ENCODE measurements at regions not wholly inside any gene's neighbourhood (a gene's known extent, or its start where the extent isn't known, plus 50 kb on each side); places are given as distances from the start of the nearest gene placed in this dataset.

GRCh38 chr11:134552749-134553148, 140.7 kb upstream of the B3GAT1 start:
- Histone ChIP-seq H3K27me3 (ENCODE audit: control insufficient read depth in 5 of 5, insufficient read depth in 4 of 5, low read length in 5 of 5) (no peaks in the 10 kb centered on the region), H3K4me1 (ENCODE audit: control insufficient read depth in 5 of 5, insufficient read depth in 5 of 5, low read length in 5 of 5) (no peaks in the 10 kb centered on the region), H3K9ac (ENCODE audit: low read length in 5 of 5) (no peak overlapping the region), H3K36me3 (ENCODE audit: control insufficient read depth in 5 of 5, insufficient read depth in 5 of 5, low read length in 5 of 5) (no peaks in the 10 kb centered on the region), H3K27ac (ENCODE audit: low read depth, low read length) (no peak overlapping the region), H3K9me3 (ENCODE audit: control insufficient read depth in 5 of 5, low read length in 5 of 5) (no peaks in the 10 kb centered on the region), H3K4me3 (ENCODE audit: low read depth in 1 of 5, low read length in 5 of 5) (no peak overlapping the region)

GRCh38 chr11:134545521-134545920, 133.5 kb upstream of the B3GAT1 start:
- Histone ChIP-seq H3K27ac (ENCODE audit: low read depth, low read length) (no peak overlapping the region), H3K27me3 (ENCODE audit: control insufficient read depth in 5 of 5, insufficient read depth in 4 of 5, low read length in 5 of 5) (no peaks in the 10 kb centered on the region), H3K4me1 (ENCODE audit: control insufficient read depth in 5 of 5, insufficient read depth in 5 of 5, low read length in 5 of 5) (no peaks in the 10 kb centered on the region), H3K36me3 (ENCODE audit: control insufficient read depth in 5 of 5, insufficient read depth in 5 of 5, low read length in 5 of 5) (no peaks in the 10 kb centered on the region), H3K9me3 (ENCODE audit: control insufficient read depth in 5 of 5, low read length in 5 of 5) (peaks cover 0 to 4% (median 2%) of the 10 kb centered on the region in 5 donors), H3K9ac (ENCODE audit: low read length in 5 of 5) (no peak overlapping the region), H3K4me3 (ENCODE audit: low read depth in 1 of 5, low read length in 5 of 5) (no peak overlapping the region)

GRCh38 chr11:134544095-134544815, 132.2 kb upstream of the B3GAT1 start:
- Histone ChIP-seq H3K36me3 (ENCODE audit: control insufficient read depth in 5 of 5, insufficient read depth in 5 of 5, low read length in 5 of 5) (no peaks in the 10 kb centered on the region), H3K4me1 (ENCODE audit: control insufficient read depth in 5 of 5, insufficient read depth in 5 of 5, low read length in 5 of 5) (no peaks in the 10 kb centered on the region), H3K9ac (ENCODE audit: low read length in 5 of 5) (no peak overlapping the region), H3K27ac (ENCODE audit: low read depth, low read length) (no peak overlapping the region), H3K27me3 (ENCODE audit: control insufficient read depth in 5 of 5, insufficient read depth in 4 of 5, low read length in 5 of 5) (peaks cover 0 to 2% (median 0%) of the 10 kb centered on the region in 5 donors), H3K4me3 (ENCODE audit: low read depth in 1 of 5, low read length in 5 of 5) (no peak overlapping the region), H3K9me3 (ENCODE audit: control insufficient read depth in 5 of 5, low read length in 5 of 5) (peaks cover 0 to 4% (median 2%) of the 10 kb centered on the region in 5 donors)

GRCh38 chr11:134543645-134544044, 131.6 kb upstream of the B3GAT1 start:
- H3K9me3 ChIP-seq (ENCODE audit: control insufficient read depth in 5 of 5, low read length in 5 of 5) = peaks cover 0 to 4% (median 2%) of the 10 kb centered on the region in 5 donors
- H3K9ac ChIP-seq (ENCODE audit: low read length in 5 of 5) = no peak overlapping the region
- no peak overlapping the region for H3K4me3 ChIP-seq (ENCODE audit: low read depth in 1 of 5, low read length in 5 of 5)
- no peaks in the 10 kb centered on the region for H3K4me1 ChIP-seq (ENCODE audit: control insufficient read depth in 5 of 5, insufficient read depth in 5 of 5, low read length in 5 of 5)
- peaks cover 0 to 6% (median 3%) of the 10 kb centered on the region in 5 donors for H3K27me3 ChIP-seq (ENCODE audit: control insufficient read depth in 5 of 5, insufficient read depth in 4 of 5, low read length in 5 of 5)
- no peaks in the 10 kb centered on the region for H3K36me3 ChIP-seq (ENCODE audit: control insufficient read depth in 5 of 5, insufficient read depth in 5 of 5, low read length in 5 of 5)
- no peak overlapping the region for H3K27ac ChIP-seq (ENCODE audit: low read depth, low read length)

GRCh38 chr11:134543241-134543640, 131.2 kb upstream of the B3GAT1 start:
- H3K9ac ChIP-seq (ENCODE audit: low read length in 5 of 5) = no peak overlapping the region
- H3K27me3 ChIP-seq (ENCODE audit: control insufficient read depth in 5 of 5, insufficient read depth in 4 of 5, low read length in 5 of 5) = peaks cover 0 to 10% (median 6%) of the 10 kb centered on the region in 5 donors
- H3K27ac ChIP-seq (ENCODE audit: low read depth, low read length) = no peak overlapping the region
- no peaks in the 10 kb centered on the region for H3K36me3 ChIP-seq (ENCODE audit: control insufficient read depth in 5 of 5, insufficient read depth in 5 of 5, low read length in 5 of 5)
- no peak overlapping the region for H3K4me3 ChIP-seq (ENCODE audit: low read depth in 1 of 5, low read length in 5 of 5)
- H3K4me1 ChIP-seq (ENCODE audit: control insufficient read depth in 5 of 5, insufficient read depth in 5 of 5, low read length in 5 of 5) = no peaks in the 10 kb centered on the region
- H3K9me3 ChIP-seq (ENCODE audit: control insufficient read depth in 5 of 5, low read length in 5 of 5) = peaks cover 0 to 4% (median 2%) of the 10 kb centered on the region in 5 donors

- H3K9ac ChIP-seq (ENCODE audit: low read length in 5 of 5) = no peak overlapping the region
- no peak overlapping the region for H3K27ac ChIP-seq (ENCODE audit: low read depth, low read length)
- H3K36me3 ChIP-seq (ENCODE audit: control insufficient read depth in 5 of 5, insufficient read depth in 5 of 5, low read length in 5 of 5) = no peaks in the 10 kb centered on the region
- peaks cover 0 to 4% (median 2%) of the 10 kb centered on the region in 5 donors for H3K9me3 ChIP-seq (ENCODE audit: control insufficient read depth in 5 of 5, low read length in 5 of 5)
- no peaks in the 10 kb centered on the region for H3K4me1 ChIP-seq (ENCODE audit: control insufficient read depth in 5 of 5, insufficient read depth in 5 of 5, low read length in 5 of 5)
- H3K4me3 ChIP-seq (ENCODE audit: low read depth in 1 of 5, low read length in 5 of 5) = no peak overlapping the region
- peaks cover under 1 to 13% (median 10%) of the 10 kb centered on the region in 5 donors for H3K27me3 ChIP-seq (ENCODE audit: control insufficient read depth in 5 of 5, insufficient read depth in 4 of 5, low read length in 5 of 5)
These were observed 130.5 kb upstream of the B3GAT1 start for GRCh38 chr11:134542401-134543165.

GRCh38 chr11:134541951-134542350, 129.9 kb upstream of the B3GAT1 start:
- Histone ChIP-seq H3K9ac (ENCODE audit: low read length in 5 of 5) (no peak overlapping the region), H3K27ac (ENCODE audit: low read depth, low read length) (no peak overlapping the region), H3K36me3 (ENCODE audit: control insufficient read depth in 5 of 5, insufficient read depth in 5 of 5, low read length in 5 of 5) (no peaks in the 10 kb centered on the region), H3K4me3 (ENCODE audit: low read depth in 1 of 5, low read length in 5 of 5) (no peak overlapping the region), H3K9me3 (ENCODE audit: control insufficient read depth in 5 of 5, low read length in 5 of 5) (peaks cover 0 to 4% (median 2%) of the 10 kb centered on the region in 5 donors), H3K4me1 (ENCODE audit: control insufficient read depth in 5 of 5, insufficient read depth in 5 of 5, low read length in 5 of 5) (peaks cover 0 to 2% (median 0%) of the 10 kb centered on the region in 5 donors), H3K27me3 (ENCODE audit: control insufficient read depth in 5 of 5, insufficient read depth in 4 of 5, low read length in 5 of 5) (peaks cover 3 to 13% (median 10%) of the 10 kb centered on the region in 5 donors)

- H3K4me1 ChIP-seq (ENCODE audit: control insufficient read depth in 5 of 5, insufficient read depth in 5 of 5, low read length in 5 of 5) = peaks cover 0 to 3% (median 0%) of the 10 kb centered on the region in 5 donors
- H3K36me3 ChIP-seq (ENCODE audit: control insufficient read depth in 5 of 5, insufficient read depth in 5 of 5, low read length in 5 of 5) = no peaks in the 10 kb centered on the region
- peaks cover 3 to 15% (median 10%) of the 10 kb centered on the region in 5 donors for H3K27me3 ChIP-seq (ENCODE audit: control insufficient read depth in 5 of 5, insufficient read depth in 4 of 5, low read length in 5 of 5)
These were observed 129.3 kb upstream of the B3GAT1 start for GRCh38 chr11:134541355-134541754.

GRCh38 chr11:134539285-134539684, 127.2 kb upstream of the B3GAT1 start:
- Histone ChIP-seq H3K4me1 (ENCODE audit: control insufficient read depth in 5 of 5, insufficient read depth in 5 of 5, low read length in 5 of 5) (peaks cover 0 to 7% (median 0%) of the 10 kb centered on the region in 5 donors), H3K9me3 (ENCODE audit: control insufficient read depth in 5 of 5, low read length in 5 of 5) (peaks cover 0 to 6% (median 2%) of the 10 kb centered on the region in 5 donors), H3K9ac (ENCODE audit: low read length in 5 of 5) (no peak overlapping the region)

More at GRCh38 chr11:134541355-134541754, 129.3 kb upstream of the B3GAT1 start:
- Histone ChIP-seq H3K9ac (ENCODE audit: low read length in 5 of 5) (no peak overlapping the region), H3K27ac (ENCODE audit: low read depth, low read length) (no peak overlapping the region), H3K9me3 (ENCODE audit: control insufficient read depth in 5 of 5, low read length in 5 of 5) (peaks cover 0 to 4% (median 2%) of the 10 kb centered on the region in 5 donors), H3K4me3 (ENCODE audit: low read depth in 1 of 5, low read length in 5 of 5) (no peak overlapping the region)

GRCh38 chr11:134538742-134539141, 126.7 kb upstream of the B3GAT1 start:
- no peak overlapping the region for H3K4me3 ChIP-seq (ENCODE audit: low read depth in 1 of 5, low read length in 5 of 5)
- peaks cover 0 to 7% (median 0%) of the 10 kb centered on the region in 5 donors for H3K4me1 ChIP-seq (ENCODE audit: control insufficient read depth in 5 of 5, insufficient read depth in 5 of 5, low read length in 5 of 5)
- no peak overlapping the region for H3K9ac ChIP-seq (ENCODE audit: low read length in 5 of 5)
- no peak overlapping the region for H3K27ac ChIP-seq (ENCODE audit: low read depth, low read length)
- peaks cover 3 to 25% (median 19%) of the 10 kb centered on the region in 5 donors for H3K27me3 ChIP-seq (ENCODE audit: control insufficient read depth in 5 of 5, insufficient read depth in 4 of 5, low read length in 5 of 5)
- H3K36me3 ChIP-seq (ENCODE audit: control insufficient read depth in 5 of 5, insufficient read depth in 5 of 5, low read length in 5 of 5) = no peaks in the 10 kb centered on the region
- H3K9me3 ChIP-seq (ENCODE audit: control insufficient read depth in 5 of 5, low read length in 5 of 5) = peaks cover 0 to 6% (median 2%) of the 10 kb centered on the region in 5 donors

More at GRCh38 chr11:134539285-134539684, 127.2 kb upstream of the B3GAT1 start:
- Histone ChIP-seq H3K36me3 (ENCODE audit: control insufficient read depth in 5 of 5, insufficient read depth in 5 of 5, low read length in 5 of 5) (no peaks in the 10 kb centered on the region), H3K4me3 (ENCODE audit: low read depth in 1 of 5, low read length in 5 of 5) (no peak overlapping the region), H3K27me3 (ENCODE audit: control insufficient read depth in 5 of 5, insufficient read depth in 4 of 5, low read length in 5 of 5) (peaks cover 3 to 22% (median 19%) of the 10 kb centered on the region in 5 donors), H3K27ac (ENCODE audit: low read depth, low read length) (no peak overlapping the region)
